Astrocyte (in vitro differentiated cells and primary cell): ENCODE measurements at regions not wholly inside any gene's neighbourhood (a gene's known extent, or its start where the extent isn't known, plus 50 kb on each side); places are given as distances from the start of the nearest gene placed in this dataset.

ENCODE experiments used
- CTCF ChIP-seq: IDR thresholded peaks from 2 replicates; pipeline ENCODE4 v1.5.1; 2011; ENCODE audit warnings: low read depth, mild to moderate bottlenecking, inconsistent platforms, low read length, moderate library complexity; ENCODE audit not compliant: insufficient read depth
- EZH2 ChIP-seq: IDR thresholded peaks from 2 replicates; pipeline ENCODE4 v1.6.1; 2012; ENCODE audit warnings: mild to moderate bottlenecking, low read length, inconsistent platforms; ENCODE audit not compliant: insufficient read depth

GRCh38 chr17:12407495-12408252, 258.0 kb upstream of the MYOCD start:
- TF ChIP-seq CTCF (no peak), EZH2 (no peak)
